ENCODE measurements at regions not wholly inside any gene's neighbourhood (a gene's known extent, or its start where the extent isn't known, plus 50 kb on each side); places are given as distances from the start of the nearest gene placed in this dataset.

- H3K36me3 ChIP-seq, result no peaks in the 10 kb centered on the region
- H3K4me1 ChIP-seq, result peaks cover 17 to 24% (median 23%) of the 10 kb centered on the region in 3 donors
- H3K27ac ChIP-seq, result peak overlapping the region; percentile 42 to 71 (median 62)
- no peak overlapping the region for H3K4me3 ChIP-seq
- no peak for FAIRE-seq
- no peaks in the 10 kb centered on the region for H3K9me3 ChIP-seq
- TF ChIP-seq CTCF (IDR thresholded peaks at IDR 0.05), result no peak
- no peak for DNase-seq
- intact Hi-C loops (cut with DNase I), result no loop called here
- ATAC-seq, result no peak
- WGBS, 2 donors, result 88% methylated on average over 20 of the region's 20 CpGs
- H3K27me3 ChIP-seq, result no peaks in the 10 kb centered on the region
Observed at GRCh38 chr16:85300406-85300968, 188.2 kb upstream of the CIBAR2 start.

- Histone ChIP-seq H3K27me3 (no peaks in the 10 kb centered on the region), H3K27ac (peak overlapping the region; percentile 42 to 71 (median 62)), H3K36me3 (no peaks in the 10 kb centered on the region), H3K4me3 (no peak overlapping the region), H3K4me1 (peaks cover 17 to 29% (median 23%) of the 10 kb centered on the region in 3 donors), H3K9me3 (no peaks in the 10 kb centered on the region)
- TF ChIP-seq CTCF (IDR thresholded peaks at IDR 0.05), result no peak
- DNase-seq (peak; percentile 68 to 86 (median 74)), ATAC-seq (peak; percentile 55 to 76 (median 74)), FAIRE-seq (no peak)
- intact Hi-C loops (cut with DNase I), result no loop called here
- 12 to 19% methylated on average over 6 of the region's 6 CpGs for WGBS, 2 donors
Observed at GRCh38 chr16:85301231-85301630, 189.0 kb upstream of the CIBAR2 start.

GRCh38 chr16:85302018-85302847 lies 190.0 kb upstream of the CIBAR2 start:
- Histone ChIP-seq H3K4me1 (peaks cover 17 to 31% (median 23%) of the 10 kb centered on the region in 3 donors), H3K27me3 (no peaks in the 10 kb centered on the region), H3K27ac (peak overlapping the region; percentile 42 to 71 (median 62)), H3K4me3 (no peak overlapping the region), H3K36me3 (no peaks in the 10 kb centered on the region), H3K9me3 (no peaks in the 10 kb centered on the region)
- no peak for FAIRE-seq
- DNase-seq, result no peak
- ATAC-seq, result peak; percentile 3 to 36 (median 16)
- WGBS, 2 donors, result 32 to 33% methylated on average over 24 of the region's 24 CpGs
- no peak for TF ChIP-seq CTCF (IDR thresholded peaks at IDR 0.05)
- intact Hi-C loops (cut with DNase I), result no loop called here

- no peak for FAIRE-seq
- ATAC-seq, result peak; percentile 2 to 27 (median 4)
- intact Hi-C loops (cut with DNase I), result no loop called here
- no peaks in the 10 kb centered on the region for H3K27me3 ChIP-seq
- no peaks in the 10 kb centered on the region for H3K36me3 ChIP-seq
- H3K4me1 ChIP-seq, result peaks cover 17 to 32% (median 23%) of the 10 kb centered on the region in 3 donors
- no peaks in the 10 kb centered on the region for H3K9me3 ChIP-seq
- peak overlapping the region in 2 of 4 donors; percentile 24 to 29 for H3K4me3 ChIP-seq
- H3K27ac ChIP-seq, result no peak overlapping the region
- WGBS, 2 donors, result 58% methylated on average over 26 of the region's 26 CpGs
- peak in 2 of 6 donors; percentile 49 to 70 for DNase-seq
- no peak for TF ChIP-seq CTCF (IDR thresholded peaks at IDR 0.05)
Observed at GRCh38 chr16:85302848-85303353, 190.6 kb upstream of the CIBAR2 start.

All from pancreas (tissue), 10 donors.